K562 (cell line): ENCODE measurements at regions not wholly inside any gene's neighbourhood (a gene's known extent, or its start where the extent isn't known, plus 50 kb on each side); places are given as distances from the start of the nearest gene placed in this dataset.
A peak's percentile ranks its signal among the peaks of the same experiment; 100 is the strongest.

ENCODE experiments used
- ARID2 ChIP-seq: fragments of 450-650 bp; IDR thresholded peaks from 2 replicates; pipeline ENCODE4 v1.6.1; 2017; ENCODE audit warnings: antibody characterized with exemption, mild to moderate bottlenecking
- BCOR ChIP-seq: fragments of 450-650 bp; IDR thresholded peaks from 2 replicates; pipeline ENCODE4 v1.6.1; 2016
- DACH1 ChIP-seq: fragments of 450-650 bp; IDR thresholded peaks from 2 replicates; pipeline ENCODE4 v1.6.1; 2018; ENCODE audit not compliant: partially characterized antibody
- DDX20 ChIP-seq: fragments of 450-650 bp; IDR thresholded peaks from 2 replicates; pipeline ENCODE4 v1.6.1; 2016; ENCODE audit warnings: missing genetic modification characterization, low read depth, mild to moderate bottlenecking, missing compliant biosample characterization, moderate library complexity
- ESRRA ChIP-seq: fragments of 450-650 bp; IDR thresholded peaks from 2 replicates; pipeline ENCODE4 v1.6.1; 2014; ENCODE audit warnings: low read depth, mild to moderate bottlenecking, moderate library complexity, borderline replicate concordance
- GABPB1 ChIP-seq: sonication (generic); formaldehyde crosslinking; IDR thresholded peaks from 2 replicates; pipeline ENCODE4 v1.8.0; 2022; ENCODE audit warnings: mild to moderate bottlenecking, missing genetic modification reagents
- JUNB ChIP-seq: fragments of 450-650 bp; formaldehyde crosslinking; conservative IDR thresholded peaks from 2 replicates; pipeline ENCODE4 v1.4.0; 2020; ENCODE audit warnings: mild to moderate bottlenecking
- KAT2B ChIP-seq: IDR thresholded peaks from one replicate; pipeline ENCODE4 v1.6.1; 2012; ENCODE audit warnings: low read depth, mild to moderate bottlenecking, control low read depth, inconsistent platforms, low read length, moderate library complexity
- L3MBTL2 ChIP-seq: fragments of 450-650 bp; IDR thresholded peaks from 2 replicates; pipeline ENCODE4 v1.6.1; 2016; ENCODE audit warnings: mild to moderate bottlenecking, moderate library complexity
- MTA3 ChIP-seq: fragments of 450-650 bp; formaldehyde crosslinking; IDR thresholded peaks from 2 replicates; pipeline ENCODE4 v1.6.1; 2017; ENCODE audit warnings: mild to moderate bottlenecking, borderline replicate concordance
- NCOA2 ChIP-seq, 2 experiments: fragments of 450-650 bp; IDR thresholded peaks; 2 replicates each; pipeline ENCODE4 v1.6.1; 2018; ENCODE audit warnings: mild to moderate bottlenecking in 2 of 2, moderate library complexity in 1 of 2; ENCODE audit not compliant: partially characterized antibody in 2 of 2
- PHB2 ChIP-seq: fragments of 450-650 bp; IDR thresholded peaks from 2 replicates; pipeline ENCODE4 v1.6.1; 2017; ENCODE audit warnings: low read depth
- POLR2G ChIP-seq: fragments of 200-400 bp; formaldehyde crosslinking; IDR thresholded peaks from 2 replicates; pipeline ENCODE4 v1.6.1; 2017; ENCODE audit warnings: low read depth, mild to moderate bottlenecking, antibody characterized with exemption, low read length, moderate library complexity
- RBFOX2 ChIP-seq: fragments of 200-400 bp; formaldehyde crosslinking; IDR thresholded peaks from 2 replicates; pipeline ENCODE4 v1.6.1; 2017; ENCODE audit warnings: low read depth, mild to moderate bottlenecking, low read length, moderate library complexity
- TAF1 ChIP-seq: IDR thresholded peaks from 2 replicates; pipeline ENCODE4 v1.6.1; 2011; ENCODE audit warnings: mild to moderate bottlenecking, low read length, moderate library complexity; ENCODE audit not compliant: insufficient read depth, control insufficient read depth, severe bottlenecking; ENCODE audit errors: extremely low read depth
- ZNF263 ChIP-seq: sonication (generic); formaldehyde crosslinking; IDR thresholded peaks from 2 replicates; pipeline ENCODE4 v1.8.0; 2022; ENCODE audit warnings: mild to moderate bottlenecking, missing genetic modification reagents, borderline replicate concordance
- TF ChIP-seq, protein P1 (sequence below): fragments of 450-650 bp; formaldehyde crosslinking; IDR thresholded peaks from 2 replicates; pipeline ENCODE4 v1.4.0; 2020; ENCODE audit warnings: mild to moderate bottlenecking, mixed read lengths
- TF ChIP-seq, protein P2 (sequence below), 2 experiments: fragments of 450-650 bp in 1 of 2; sonication (generic) in 1 of 2; formaldehyde crosslinking in 1 of 2; IDR thresholded peaks in 1 of 2; conservative IDR thresholded peaks in 1 of 2; 2 replicates each; pipeline versions ENCODE4 v1.6.1 to v1.8.1; 2016 to 2023; ENCODE audit warnings: mild to moderate bottlenecking in 2 of 2, moderate library complexity in 2 of 2, inconsistent platforms in 1 of 2, missing genetic modification reagents in 1 of 2
- TF ChIP-seq, protein P3 (sequence below): sonication (generic); formaldehyde crosslinking; IDR thresholded peaks from 2 replicates; pipeline ENCODE4 v1.8.0; 2022; ENCODE audit warnings: mild to moderate bottlenecking, missing genetic modification reagents
- TF ChIP-seq, protein P4 (sequence below), 2 experiments: fragments of 450-650 bp; conservative IDR thresholded peaks; 2 replicates each; pipeline ENCODE4 v1.6.1; 2017; ENCODE audit warnings: mild to moderate bottlenecking in 2 of 2, moderate library complexity in 2 of 2
- TF ChIP-seq, protein P5 (sequence below): fragments of 450-650 bp; IDR thresholded peaks from 2 replicates; pipeline ENCODE4 v1.6.1; 2017; ENCODE audit warnings: antibody characterized with exemption

DNA sequence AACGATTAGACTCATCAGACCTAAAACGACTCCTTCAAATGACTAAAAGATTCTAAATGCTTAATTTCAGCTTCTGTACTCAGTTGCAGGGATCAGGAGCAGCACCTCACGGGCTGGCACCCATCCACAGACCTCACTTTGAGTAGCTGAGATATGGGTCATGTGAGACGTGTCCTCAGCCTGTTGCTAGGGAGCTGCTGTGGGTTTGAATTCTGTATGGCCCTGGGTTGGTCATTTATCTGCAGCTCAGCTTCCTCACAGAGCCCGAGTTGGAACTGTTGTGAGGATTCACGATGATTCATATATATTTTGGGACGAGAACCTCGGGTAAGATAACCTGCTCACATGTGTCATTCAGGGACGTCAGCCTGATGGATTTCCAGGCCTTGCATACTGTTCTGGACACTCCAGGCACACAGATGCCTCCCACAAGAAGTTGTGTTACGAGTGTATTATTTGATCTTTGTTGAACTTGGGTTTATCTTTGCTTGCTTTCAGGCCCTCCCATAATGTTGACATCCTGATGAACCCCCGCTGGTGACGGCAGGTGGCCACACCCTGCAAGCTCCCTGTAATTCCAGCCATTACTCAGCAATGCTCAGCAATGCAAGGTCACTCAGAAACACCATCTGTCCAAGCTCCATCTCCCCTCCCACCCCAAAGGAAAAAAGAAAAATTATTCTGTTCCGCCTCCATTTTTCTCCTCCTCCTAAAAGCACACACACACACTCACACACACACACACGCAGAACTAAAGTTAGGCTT lies 137.6 kb downstream of the RBFOX3 start (continued):
- TF ChIP-seq, protein P1, sequence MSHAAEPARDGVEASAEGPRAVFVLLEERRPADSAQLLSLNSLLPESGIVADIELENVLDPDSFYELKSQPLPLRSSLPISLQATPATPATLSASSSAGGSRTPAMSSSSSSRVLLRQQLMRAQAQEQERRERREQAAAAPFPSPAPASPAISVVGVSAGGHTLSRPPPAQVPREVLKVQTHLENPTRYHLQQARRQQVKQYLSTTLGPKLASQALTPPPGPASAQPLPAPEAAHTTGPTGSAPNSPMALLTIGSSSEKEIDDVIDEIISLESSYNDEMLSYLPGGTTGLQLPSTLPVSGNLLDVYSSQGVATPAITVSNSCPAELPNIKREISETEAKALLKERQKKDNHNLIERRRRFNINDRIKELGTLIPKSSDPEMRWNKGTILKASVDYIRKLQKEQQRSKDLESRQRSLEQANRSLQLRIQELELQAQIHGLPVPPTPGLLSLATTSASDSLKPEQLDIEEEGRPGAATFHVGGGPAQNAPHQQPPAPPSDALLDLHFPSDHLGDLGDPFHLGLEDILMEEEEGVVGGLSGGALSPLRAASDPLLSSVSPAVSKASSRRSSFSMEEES (CRISPR knock-in tag), result no peak
- TF ChIP-seq ARID2 (no peak), RBFOX2 (no peak), JUNB (CRISPR knock-in tag) (no peak), ZNF263 (CRISPR knock-in tag) (no peak), ESRRA (no peak), NCOA2 (IDR thresholded peaks at IDR 0.05; ENCODE audit: partially characterized antibody in 2 of 2) (no peak), DDX20 (tag) (no peak), KAT2B (no peak), BCOR (no peak), TAF1 (no peak), PHB2 (no peak), MTA3 (0 out of 2 replicates have a peak, but pooled peaks have one; percentile 35), L3MBTL2 (peak; percentile 28; the same call in 1 of the 2 replicates), GABPB1 (CRISPR knock-in tag) (no peak), POLR2G (no peak), DACH1 (no peak)
- TF ChIP-seq, protein P2, sequence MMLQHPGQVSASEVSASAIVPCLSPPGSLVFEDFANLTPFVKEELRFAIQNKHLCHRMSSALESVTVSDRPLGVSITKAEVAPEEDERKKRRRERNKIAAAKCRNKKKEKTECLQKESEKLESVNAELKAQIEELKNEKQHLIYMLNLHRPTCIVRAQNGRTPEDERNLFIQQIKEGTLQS (IDR thresholded peaks at IDR 0.05), result peak; percentile 94
- TF ChIP-seq, protein P2 (CRISPR knock-in tag; conservative IDR thresholded peaks at IDR 0.05), result no peak
- TF ChIP-seq, protein P3, sequence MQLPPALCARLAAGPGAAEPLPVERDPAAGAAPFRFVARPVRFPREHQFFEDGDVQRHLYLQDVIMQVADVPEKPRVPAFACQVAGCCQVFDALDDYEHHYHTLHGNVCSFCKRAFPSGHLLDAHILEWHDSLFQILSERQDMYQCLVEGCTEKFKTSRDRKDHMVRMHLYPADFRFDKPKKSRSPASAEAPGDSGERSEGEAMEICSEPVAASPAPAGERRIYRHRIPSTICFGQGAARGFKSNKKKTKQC, result no peak
- TF ChIP-seq, protein P4, sequence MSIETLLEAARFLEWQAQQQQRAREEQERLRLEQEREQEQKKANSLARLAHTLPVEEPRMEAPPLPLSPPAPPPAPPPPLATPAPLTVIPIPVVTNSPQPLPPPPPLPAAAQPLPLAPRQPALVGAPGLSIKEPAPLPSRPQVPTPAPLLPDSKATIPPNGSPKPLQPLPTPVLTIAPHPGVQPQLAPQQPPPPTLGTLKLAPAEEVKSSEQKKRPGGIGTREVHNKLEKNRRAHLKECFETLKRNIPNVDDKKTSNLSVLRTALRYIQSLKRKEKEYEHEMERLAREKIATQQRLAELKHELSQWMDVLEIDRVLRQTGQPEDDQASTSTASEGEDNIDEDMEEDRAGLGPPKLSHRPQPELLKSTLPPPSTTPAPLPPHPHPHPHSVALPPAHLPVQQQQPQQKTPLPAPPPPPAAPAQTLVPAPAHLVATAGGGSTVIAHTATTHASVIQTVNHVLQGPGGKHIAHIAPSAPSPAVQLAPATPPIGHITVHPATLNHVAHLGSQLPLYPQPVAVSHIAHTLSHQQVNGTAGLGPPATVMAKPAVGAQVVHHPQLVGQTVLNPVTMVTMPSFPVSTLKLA (conservative IDR thresholded peaks at IDR 0.05), result peak in 1 of 2 experiments; percentile 57; a peak in 1 of 4 replicates
- TF ChIP-seq, protein P5, sequence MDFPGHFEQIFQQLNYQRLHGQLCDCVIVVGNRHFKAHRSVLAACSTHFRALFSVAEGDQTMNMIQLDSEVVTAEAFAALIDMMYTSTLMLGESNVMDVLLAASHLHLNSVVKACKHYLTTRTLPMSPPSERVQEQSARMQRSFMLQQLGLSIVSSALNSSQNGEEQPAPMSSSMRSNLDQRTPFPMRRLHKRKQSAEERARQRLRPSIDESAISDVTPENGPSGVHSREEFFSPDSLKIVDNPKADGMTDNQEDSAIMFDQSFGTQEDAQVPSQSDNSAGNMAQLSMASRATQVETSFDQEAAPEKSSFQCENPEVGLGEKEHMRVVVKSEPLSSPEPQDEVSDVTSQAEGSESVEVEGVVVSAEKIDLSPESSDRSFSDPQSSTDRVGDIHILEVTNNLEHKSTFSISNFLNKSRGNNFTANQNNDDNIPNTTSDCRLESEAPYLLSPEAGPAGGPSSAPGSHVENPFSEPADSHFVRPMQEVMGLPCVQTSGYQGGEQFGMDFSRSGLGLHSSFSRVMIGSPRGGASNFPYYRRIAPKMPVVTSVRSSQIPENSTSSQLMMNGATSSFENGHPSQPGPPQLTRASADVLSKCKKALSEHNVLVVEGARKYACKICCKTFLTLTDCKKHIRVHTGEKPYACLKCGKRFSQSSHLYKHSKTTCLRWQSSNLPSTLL, result no peak
